Erythroblast (primary cell): ENCODE measurements at regions not wholly inside any gene's neighbourhood (a gene's known extent, or its start where the extent isn't known, plus 50 kb on each side); places are given as distances from the start of the nearest gene placed in this dataset.

Experiments
- GATA1 ChIP-seq: IDR thresholded peaks from 2 replicates; pipeline ENCODE4 v1.6.1; 2011; ENCODE audit warnings: low read depth, mild to moderate bottlenecking, control low read depth, low read length, moderate library complexity
- POLR2A ChIP-seq: IDR thresholded peaks from 2 replicates; pipeline ENCODE4 v1.6.1; 2011; ENCODE audit warnings: mild to moderate bottlenecking, low read length

GRCh38 chr1:5156416-5157120, 502.2 kb downstream of the AJAP1 start:
- no peak for TF ChIP-seq POLR2A
- no peak for TF ChIP-seq GATA1
